ENCODE measurements at regions not wholly inside any gene's neighbourhood (a gene's known extent, or its start where the extent isn't known, plus 50 kb on each side); places are given as distances from the start of the nearest gene placed in this dataset.

- Histone ChIP-seq H3K9ac (ENCODE audit: insufficient read depth in 1 of 2, low read depth in 2 of 2, low read length in 2 of 2) (no peak overlapping the region), H3K27ac (ENCODE audit: extremely low read depth, low read depth, low read length) (no peak overlapping the region), H3K4me3 (no peak overlapping the region), H3K9me3 (replicated peaks; ENCODE audit: control insufficient read depth, insufficient read depth, low read depth, low read length) (no peaks in the 10 kb centered on the region), H3K36me3 (ENCODE audit: control insufficient read depth, insufficient read depth, low read length) (no peaks in the 10 kb centered on the region), H3K9me1 (ENCODE audit: control insufficient read depth, insufficient read depth, low read length) (no peaks in the 10 kb centered on the region), H3K4me2 (ENCODE audit: insufficient read depth, low read length) (no peak overlapping the region), H2AFZ (ENCODE audit: low read depth, low read length) (no peak overlapping the region), H3K27me3 (ENCODE audit: control insufficient read depth in 2 of 2, insufficient read depth in 2 of 2, low read length in 2 of 2) (no peaks in the 10 kb centered on the region), H4K20me1 (replicated peaks; ENCODE audit: control insufficient read depth, insufficient read depth, low read length) (no peaks in the 10 kb centered on the region), H3K4me1 (replicated peaks in 1 of 2; ENCODE audit: control insufficient read depth in 2 of 2, insufficient read depth in 2 of 2, low read length in 2 of 2) (no peaks in the 10 kb centered on the region), H3K79me2 (ENCODE audit: control insufficient read depth, insufficient read depth, low read length) (no peaks in the 10 kb centered on the region)
- BruUV-seq (replicated peaks) = no TSS peak
- FAIRE-seq (no peak), ATAC-seq (no peak), DNase-seq (ENCODE audit: extremely low read depth in 1 of 4, low spot score in 3 of 4) (no peak)
- in situ Hi-C loops (cut with MboI) (no loop called here), intact Hi-C loops (cut with micrococcal nuclease) (no loop called here)
- ChIA-PET CTCF (ENCODE audit: low intra/inter-chr PET ratio) (no interaction called here), POLR2A (no interaction called here)
- WGBS (ENCODE audit: insufficient coverage, low coverage, missing lambda C conversion rate) = 0% methylated on average over 2 of the region's 2 CpGs
- TF ChIP-seq ZNF778 (CRISPR knock-in tag; IDR thresholded peaks at IDR 0.05) (no peak), DPF2 (IDR thresholded peaks at IDR 0.05) (no peak), MITF (IDR thresholded peaks at IDR 0.05) (no peak), ZFPM2 (CRISPR knock-in tag; IDR thresholded peaks at IDR 0.05) (no peak), NONO (IDR thresholded peaks at IDR 0.05; ENCODE audit: low read depth in 2 of 2, low read length in 1 of 2) (no peak), TCFL5 (CRISPR knock-in tag; conservative IDR thresholded peaks at IDR 0.05) (no peak), EP300 (IDR thresholded peaks at IDR 0.05; ENCODE audit: low read length) (no peak), ZNF764 (CRISPR knock-in tag; IDR thresholded peaks at IDR 0.05; ENCODE audit: low read depth) (no peak), FOXM1 (IDR thresholded peaks at IDR 0.05; ENCODE audit: low read depth) (no peak), FOXM1 (CRISPR knock-in tag; IDR thresholded peaks at IDR 0.05; ENCODE audit: low read depth) (no peak)
Measured at GRCh38 chr13:67664502-67664901, 434.4 kb upstream of the PCDH9 start.

Data from K562 (cell line).